Psoas muscle (tissue), 7 donors: ENCODE measurements at regions not wholly inside any gene's neighbourhood (a gene's known extent, or its start where the extent isn't known, plus 50 kb on each side); places are given as distances from the start of the nearest gene placed in this dataset.

Source experiments
- ATAC-seq, 4 donors: fragments of 200-7000 bp; cut with Tn5 transposase; one replicate each; pipeline ENCODE4 v1.9.1; 2020; ENCODE audit warnings: moderate library complexity in 3 of 4, mild to moderate bottlenecking in 2 of 4
- DNase-seq, 2 donors: peaks; one replicate each; pipeline ENCODE4 v3.0.0-alpha.2; 2020
- H3K27ac ChIP-seq: fragments of 200-600 bp; one replicate; pipeline ENCODE4 v1.8.0; 2022
- H3K27me3 ChIP-seq, 3 donors: fragments of 200-600 bp in 1 of 3; one replicate each; pipeline versions ENCODE4 v1.6.1 to v1.8.0; 2013 to 2022; ENCODE audit warnings: low read length in 2 of 3, mild to moderate bottlenecking in 2 of 3, moderate library complexity in 1 of 3; ENCODE audit not compliant: insufficient read depth in 3 of 3
- H3K36me3 ChIP-seq, 2 donors: fragments of 200-600 bp in 1 of 2; one replicate each; pipeline versions ENCODE4 v1.6.1 to v1.8.0; 2013 to 2022; ENCODE audit warnings: low read depth in 1 of 2, mild to moderate bottlenecking in 1 of 2, moderate library complexity in 1 of 2; ENCODE audit not compliant: insufficient read depth in 1 of 2
- H3K4me1 ChIP-seq: fragments of 200-600 bp; one replicate; pipeline ENCODE4 v1.8.0; 2022
- H3K4me3 ChIP-seq: fragments of 200-600 bp; one replicate; pipeline ENCODE4 v1.8.0; 2022; ENCODE audit warnings: mild to moderate bottlenecking
- H3K9me3 ChIP-seq: fragments of 200-600 bp; one replicate; pipeline ENCODE4 v1.8.0; 2022
- CTCF ChIP-seq: fragments of 200-600 bp; IDR thresholded peaks from one replicate; pipeline ENCODE4 v1.8.0; 2022; ENCODE audit warnings: antibody characterized with exemption
- WGBS, 3 donors: extraction: QIAGEN DNeasy Blood & Tissue Kit; methylation state at CpG; one replicate each; pipeline versions ENCODE4 v1.1.6 to v1.1.7; 2013; 5-methylcytosine and 5-hydroxymethylcytosine counted together
- intact Hi-C, 2 donors: fragments of 100-400 bp; cut with DNase I; formaldehyde crosslinking; loops; one replicate each; pipeline versions ENCODE4 v1.11.0 to v1.14.2; 2022
- donor health status: healthy with polysubstance abuse.
- donor health status: DM: no; HTN: no; CAD: no; lungs with moderate emphysema.
- donor health status: Bipolar disorder and iron deficiency.
- donor health status: healthy.
- donor health status: DM: yes; HTN: yes; CAD: no.
- donor health status: DM: no; HTN: no; CAD: no.
- donor health status: DM: yes; HTN: yes; CAD: no.

- Histone ChIP-seq H3K36me3 (no peaks in the 10 kb centered on the region), H3K4me3 (no peak overlapping the region), H3K27ac (no peak overlapping the region), H3K9me3 (no peaks in the 10 kb centered on the region), H3K4me1 (no peaks in the 10 kb centered on the region), H3K27me3 (no peaks in the 10 kb centered on the region)
- no peak for DNase-seq
- no peak for TF ChIP-seq CTCF
- intact Hi-C loops: no loop called here
- WGBS, 3 donors: 80 to 94% (median 87%) methylated on average over 6 of the region's 6 CpGs
- ATAC-seq: no peak
These were observed 111.6 kb upstream of the ESRRB start for GRCh38 chr14:76264384-76264783.

GRCh38 chr14:76267322-76268046 is 108.5 kb upstream of the ESRRB start:
- peak overlapping the region; percentile 42 for H3K27ac ChIP-seq
- peak; percentile 25 for TF ChIP-seq CTCF
- 22 to 28% (median 27%) methylated on average over 25 to 27 of the region's 27 CpGs for WGBS, 3 donors

GRCh38 chr14:76268047-76268431 is 107.9 kb upstream of the ESRRB start:
- WGBS, 3 donors: 8 to 11% (median 9%) methylated on average over 8 of the region's 8 CpGs
- H3K4me3 ChIP-seq: peak overlapping the region; percentile 80

More at GRCh38 chr14:76267322-76268046, 108.5 kb upstream of the ESRRB start:
- Histone ChIP-seq H3K36me3 (no peaks in the 10 kb centered on the region), H3K27me3 (no peaks in the 10 kb centered on the region), H3K9me3 (no peaks in the 10 kb centered on the region), H3K4me3 (peak overlapping the region; percentile 80), H3K4me1 (no peaks in the 10 kb centered on the region)
- ATAC-seq: peak; percentile 90 to 97 (median 92)
- intact Hi-C loops: no loop called here
- peak; percentile 66 to 83 for DNase-seq

GRCh38 chr14:76268700-76269099 is 107.2 kb upstream of the ESRRB start:
- Histone ChIP-seq H3K27me3 (no peaks in the 10 kb centered on the region), H3K36me3 (no peaks in the 10 kb centered on the region), H3K9me3 (no peaks in the 10 kb centered on the region), H3K4me1 (no peaks in the 10 kb centered on the region), H3K27ac (no peak overlapping the region), H3K4me3 (peak overlapping the region; percentile 80)
- 61 to 79% (median 66%) methylated on average over 9 of the region's 9 CpGs for WGBS, 3 donors
- ATAC-seq: no peak
- TF ChIP-seq CTCF: no peak
- intact Hi-C loops: no loop called here
- no peak for DNase-seq

More at GRCh38 chr14:76268047-76268431, 107.9 kb upstream of the ESRRB start:
- no peaks in the 10 kb centered on the region for H3K9me3 ChIP-seq
- H3K27me3 ChIP-seq: no peaks in the 10 kb centered on the region
- no peaks in the 10 kb centered on the region for H3K4me1 ChIP-seq
- no peak for DNase-seq
- H3K27ac ChIP-seq: peak overlapping the region; percentile 42
- TF ChIP-seq CTCF: no peak
- H3K36me3 ChIP-seq: no peaks in the 10 kb centered on the region
- intact Hi-C loops: no loop called here
- ATAC-seq: peak; percentile 36 to 73 (median 52)
